Left renal pelvis (tissue), 4 donors: ENCODE measurements at regions not wholly inside any gene's neighbourhood (a gene's known extent, or its start where the extent isn't known, plus 50 kb on each side); places are given as distances from the start of the nearest gene placed in this dataset.

Source experiments
- DNase-seq, 4 donors: peaks; one replicate each; pipeline ENCODE4 v3.0.0-alpha.2; 2013; ENCODE audit warnings: low read depth in 4 of 4, low spot score in 3 of 4

- no peak for DNase-seq
Measured at GRCh38 chr10:130481076-130481930, 345.1 kb downstream of the GLRX3 start.

- no peak for DNase-seq
Measured at GRCh38 chr10:130481936-130482335, 345.7 kb downstream of the GLRX3 start.

- DNase-seq: no peak
Measured at GRCh38 chr10:130483691-130484467, 347.7 kb downstream of the GLRX3 start.

GRCh38 chr10:130484468-130485180 lies 348.4 kb downstream of the GLRX3 start:
- no peak for DNase-seq

- no peak for DNase-seq
Measured at GRCh38 chr10:130485236-130485957, 349.2 kb downstream of the GLRX3 start.

- DNase-seq: no peak
Measured at GRCh38 chr10:130485958-130486895, 350.0 kb downstream of the GLRX3 start.

GRCh38 chr10:130486906-130487305 lies 350.7 kb downstream of the GLRX3 start:
- no peak for DNase-seq

GRCh38 chr10:130487566-130487965 lies 351.4 kb downstream of the GLRX3 start:
- no peak for DNase-seq

- DNase-seq: no peak
Measured at GRCh38 chr10:130489891-130490290, 353.7 kb downstream of the GLRX3 start.

- no peak for DNase-seq
Measured at GRCh38 chr10:130491011-130491692, 355.0 kb downstream of the GLRX3 start.

GRCh38 chr10:130491693-130492050 lies 355.5 kb downstream of the GLRX3 start:
- no peak for DNase-seq

GRCh38 chr10:130492266-130492934 lies 356.2 kb downstream of the GLRX3 start:
- no peak for DNase-seq

GRCh38 chr10:130493021-130493420 lies 356.8 kb downstream of the GLRX3 start:
- DNase-seq: no peak

GRCh38 chr10:130493446-130494145 lies 357.4 kb downstream of the GLRX3 start:
- DNase-seq: no peak

- no peak for DNase-seq
Measured at GRCh38 chr10:130495116-130495862, 359.1 kb downstream of the GLRX3 start.

- DNase-seq: no peak
Measured at GRCh38 chr10:130495891-130496636, 359.9 kb downstream of the GLRX3 start.
